Lower leg skin (tissue), 4 donors: ENCODE measurements at regions not wholly inside any gene's neighbourhood (a gene's known extent, or its start where the extent isn't known, plus 50 kb on each side); places are given as distances from the start of the nearest gene placed in this dataset.

Experiments
- DNase-seq, 2 donors: peaks; one replicate each; pipeline ENCODE4 v3.0.0-alpha.2; 2019; ENCODE audit warnings: low spot score in 2 of 2
- H3K4me3 ChIP-seq: fragments of 200-600 bp; sonication (generic); 2 replicates; pipeline ENCODE4 v1.5.1; 2017; ENCODE audit warnings: mild to moderate bottlenecking, low read depth; ENCODE audit not compliant: poor library complexity, severe bottlenecking
- CTCF ChIP-seq, 3 donors: fragments of 450-650 bp; IDR thresholded peaks; one replicate each; pipeline ENCODE4 v1.5.1; 2016; ENCODE audit warnings: antibody characterized with exemption in 3 of 3, mild to moderate bottlenecking in 3 of 3, moderate library complexity in 2 of 3
- POLR2A ChIP-seq, 2 donors: fragments of 450-650 bp; IDR thresholded peaks; one replicate each; pipeline ENCODE4 v1.6.1; 2016 to 2017; ENCODE audit warnings: antibody characterized with exemption in 2 of 2, mild to moderate bottlenecking in 1 of 2, moderate library complexity in 1 of 2
- WGBS, 2 donors: methylation state at CpG; one replicate each; pipeline ENCODE4 v1.1.5; 2018; 5-methylcytosine and 5-hydroxymethylcytosine counted together
- intact Hi-C: fragments of 100-400 bp; cut with DNase I; formaldehyde crosslinking; loops from one replicate; pipeline ENCODE4 v1.15.0; 2023; ENCODE audit warnings: low total_unique reads

- DNase-seq = no peak
- TF ChIP-seq POLR2A (IDR thresholded peaks at IDR 0.05) (no peak), CTCF (IDR thresholded peaks at IDR 0.05) (no peak)
- WGBS, 2 donors = 68 to 72% methylated on average over 5 of the region's 5 CpGs
- intact Hi-C loops = no loop called here
- no peak overlapping the region for H3K4me3 ChIP-seq
Measured at GRCh38 chr1:72564749-72565148, 282.4 kb upstream of the NEGR1 start.

GRCh38 chr1:72557446-72558049 lies 275.2 kb upstream of the NEGR1 start:
- intact Hi-C loops = no loop called here
- no peak for DNase-seq
- H3K4me3 ChIP-seq = no peak overlapping the region
- WGBS, 2 donors = 84 to 94% methylated on average over 1 of the region's 1 CpG
- TF ChIP-seq POLR2A (IDR thresholded peaks at IDR 0.05) = no peak
- no peak for TF ChIP-seq CTCF (IDR thresholded peaks at IDR 0.05)

- no peak overlapping the region for H3K4me3 ChIP-seq
- no peak for DNase-seq
- TF ChIP-seq POLR2A (IDR thresholded peaks at IDR 0.05) (no peak), CTCF (IDR thresholded peaks at IDR 0.05) (no peak)
- 41 to 70% methylated on average over 1 of the region's 1 CpG for WGBS, 2 donors
- intact Hi-C loops = no loop called here
Measured at GRCh38 chr1:72547412-72547811, 265.1 kb upstream of the NEGR1 start.

- TF ChIP-seq POLR2A (IDR thresholded peaks at IDR 0.05) = no peak
- no peak for TF ChIP-seq CTCF (IDR thresholded peaks at IDR 0.05)
- WGBS, 2 donors = 76 to 80% methylated on average over 4 of the region's 4 CpGs
- H3K4me3 ChIP-seq = no peak overlapping the region
- intact Hi-C loops = no loop called here
- DNase-seq = no peak
Measured at GRCh38 chr1:72540674-72541073, 258.3 kb upstream of the NEGR1 start.

GRCh38 chr1:72535470-72535869 lies 253.1 kb upstream of the NEGR1 start:
- no peak for DNase-seq
- H3K4me3 ChIP-seq = no peak overlapping the region
- 82 to 91% methylated on average over 2 of the region's 2 CpGs for WGBS, 2 donors
- no peak for TF ChIP-seq CTCF (IDR thresholded peaks at IDR 0.05)
- no peak for TF ChIP-seq POLR2A (IDR thresholded peaks at IDR 0.05)
- intact Hi-C loops = no loop called here

GRCh38 chr1:72530646-72531045 lies 248.3 kb upstream of the NEGR1 start:
- 92 to 100% methylated on average over 1 of the region's 1 CpG for WGBS, 2 donors
- DNase-seq = no peak
- TF ChIP-seq CTCF (IDR thresholded peaks at IDR 0.05) = no peak
- TF ChIP-seq POLR2A (IDR thresholded peaks at IDR 0.05) = no peak
- intact Hi-C loops = no loop called here
- H3K4me3 ChIP-seq = no peak overlapping the region
